ENCODE measurements at regions not wholly inside any gene's neighbourhood (a gene's known extent, or its start where the extent isn't known, plus 50 kb on each side); places are given as distances from the start of the nearest gene placed in this dataset.
"Not testable (repeated sequence)": the region's sequence is repeated elsewhere in the genome, so short reads cannot be mapped to it uniquely, and the experiment has no call there.

DNA sequence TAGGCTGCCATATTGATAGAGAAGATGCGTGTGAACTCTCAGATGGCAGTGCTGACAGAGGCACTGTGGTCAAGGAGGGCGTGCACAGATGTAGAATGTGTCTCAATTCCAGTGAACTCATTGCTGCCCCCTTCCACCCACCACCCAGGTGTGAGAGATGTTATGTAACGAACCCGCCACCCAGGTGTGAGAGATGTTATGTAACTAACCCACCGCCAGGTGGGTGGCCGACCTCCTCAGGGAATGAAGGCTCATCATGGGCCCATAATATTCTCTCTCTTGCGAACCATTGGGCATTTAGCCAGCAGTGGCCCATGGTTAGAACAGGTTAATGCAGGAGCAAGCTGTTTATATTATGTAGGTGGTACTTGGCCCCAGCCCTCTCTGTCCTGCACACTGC, 140.4 kb upstream of the MTPN start:
- DNase-seq (ENCODE audit: low read depth) = no peak
- Histone ChIP-seq H3K4me1 (ENCODE audit: control insufficient read depth, insufficient read depth, low read length) (no peaks in the 10 kb centered on the region), H3K36me3 (ENCODE audit: control insufficient read depth, insufficient read depth, low read length, severe bottlenecking) (no peaks in the 10 kb centered on the region), H3K4me3 (ENCODE audit: low read length) (no peak overlapping the region), H3K9me3 (ENCODE audit: control insufficient read depth, low read length) (no peaks in the 10 kb centered on the region), H3K9ac (ENCODE audit: low read length) (no peak overlapping the region), H3K27me3 (replicated peaks; ENCODE audit: control insufficient read depth, insufficient read depth, low read length) (no peaks in the 10 kb centered on the region)

GRCh38 chr7:136116186-136116585, 139.0 kb upstream of the MTPN start:
- no peak overlapping the region for H3K9ac ChIP-seq (ENCODE audit: low read length)
- no peak overlapping the region for H3K4me3 ChIP-seq (ENCODE audit: low read length)
- no peaks in the 10 kb centered on the region for H3K27me3 ChIP-seq (replicated peaks; ENCODE audit: control insufficient read depth, insufficient read depth, low read length)
- no peaks in the 10 kb centered on the region for H3K9me3 ChIP-seq (ENCODE audit: control insufficient read depth, low read length)
- H3K4me1 ChIP-seq (ENCODE audit: control insufficient read depth, insufficient read depth, low read length) = no peaks in the 10 kb centered on the region
- no peak for DNase-seq (ENCODE audit: low read depth)
- H3K36me3 ChIP-seq (ENCODE audit: control insufficient read depth, insufficient read depth, low read length, severe bottlenecking) = no peaks in the 10 kb centered on the region

DNA sequence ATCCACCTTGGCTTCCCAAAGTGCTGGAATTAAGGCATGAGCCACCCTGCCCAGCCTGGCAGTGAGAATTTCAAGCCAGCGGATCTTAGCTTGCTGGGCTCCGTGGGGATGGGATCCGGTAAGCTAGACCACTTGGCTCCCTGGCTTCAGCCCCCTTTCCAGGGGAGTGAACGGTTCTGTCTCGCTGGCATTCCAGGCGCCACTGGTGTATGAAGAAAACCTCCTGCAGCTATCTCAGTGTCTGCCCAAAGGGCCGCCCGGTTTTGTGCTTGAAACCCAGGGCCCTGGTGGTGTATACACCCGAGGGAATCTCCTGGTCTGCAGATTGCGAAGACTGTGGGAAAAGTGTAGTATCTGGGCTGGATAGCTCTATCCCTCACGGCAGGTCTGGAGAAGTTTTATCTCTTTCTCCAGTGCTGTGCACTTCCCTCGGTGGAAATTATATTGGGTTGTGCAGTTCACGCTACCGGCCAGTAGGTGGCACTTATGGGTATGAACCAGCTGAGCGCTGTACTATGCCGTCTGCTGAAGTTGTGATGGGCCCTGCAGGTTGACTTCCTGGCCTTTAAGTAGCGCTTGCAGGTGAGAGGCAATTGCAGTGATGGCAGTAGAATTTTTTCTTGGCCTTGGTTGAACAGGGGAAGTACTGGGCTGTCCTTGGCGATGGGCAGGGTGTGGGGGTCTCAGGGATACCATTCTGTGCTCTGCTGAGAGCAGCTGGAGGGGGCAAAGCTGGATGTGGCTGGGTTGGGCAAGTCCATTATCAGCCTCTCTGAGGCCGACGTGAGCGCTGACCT, 138.0 kb upstream of the MTPN start:
- no peaks in the 10 kb centered on the region for H3K4me1 ChIP-seq (ENCODE audit: control insufficient read depth, insufficient read depth, low read length)
- no peak overlapping the region for H3K4me3 ChIP-seq (ENCODE audit: low read length)
- no peaks in the 10 kb centered on the region for H3K9me3 ChIP-seq (ENCODE audit: control insufficient read depth, low read length)
- peak; percentile 70 for DNase-seq (ENCODE audit: low read depth)
- no peak overlapping the region for H3K9ac ChIP-seq (ENCODE audit: low read length)
- no peaks in the 10 kb centered on the region for H3K36me3 ChIP-seq (ENCODE audit: control insufficient read depth, insufficient read depth, low read length, severe bottlenecking)
- no peaks in the 10 kb centered on the region for H3K27me3 ChIP-seq (replicated peaks; ENCODE audit: control insufficient read depth, insufficient read depth, low read length)

- H3K4me1 ChIP-seq (ENCODE audit: control insufficient read depth, insufficient read depth, low read length); H3K27me3 ChIP-seq (replicated peaks; ENCODE audit: control insufficient read depth, insufficient read depth, low read length); H3K4me3 ChIP-seq (ENCODE audit: low read length); DNase-seq (ENCODE audit: low read depth); H3K36me3 ChIP-seq (ENCODE audit: control insufficient read depth, insufficient read depth, low read length, severe bottlenecking); H3K9me3 ChIP-seq (ENCODE audit: control insufficient read depth, low read length); H3K9ac ChIP-seq (ENCODE audit: low read length): not testable (repeated sequence)
These were observed 137.3 kb upstream of the MTPN start for GRCh38 chr7:136114467-136114866.

GRCh38 chr7:136109037-136109436, 131.9 kb upstream of the MTPN start:
- not testable (repeated sequence) for H3K27me3 ChIP-seq (replicated peaks; ENCODE audit: control insufficient read depth, insufficient read depth, low read length); H3K9me3 ChIP-seq (ENCODE audit: control insufficient read depth, low read length); H3K36me3 ChIP-seq (ENCODE audit: control insufficient read depth, insufficient read depth, low read length, severe bottlenecking); H3K4me3 ChIP-seq (ENCODE audit: low read length); H3K4me1 ChIP-seq (ENCODE audit: control insufficient read depth, insufficient read depth, low read length); H3K9ac ChIP-seq (ENCODE audit: low read length); DNase-seq (ENCODE audit: low read depth)

- Histone ChIP-seq H3K4me1 (ENCODE audit: control insufficient read depth, insufficient read depth, low read length) (no peaks in the 10 kb centered on the region), H3K4me3 (ENCODE audit: low read length) (no peak overlapping the region), H3K36me3 (ENCODE audit: control insufficient read depth, insufficient read depth, low read length, severe bottlenecking) (no peaks in the 10 kb centered on the region), H3K9ac (ENCODE audit: low read length) (no peak overlapping the region), H3K9me3 (ENCODE audit: control insufficient read depth, low read length) (no peaks in the 10 kb centered on the region), H3K27me3 (replicated peaks; ENCODE audit: control insufficient read depth, insufficient read depth, low read length) (no peaks in the 10 kb centered on the region)
- no peak for DNase-seq (ENCODE audit: low read depth)
These were observed 128.0 kb upstream of the MTPN start for GRCh38 chr7:136105191-136105590.

- Histone ChIP-seq H3K36me3 (ENCODE audit: control insufficient read depth, insufficient read depth, low read length, severe bottlenecking) (no peaks in the 10 kb centered on the region), H3K9ac (ENCODE audit: low read length) (no peak overlapping the region), H3K4me3 (ENCODE audit: low read length) (no peak overlapping the region), H3K9me3 (ENCODE audit: control insufficient read depth, low read length) (no peaks in the 10 kb centered on the region), H3K27me3 (replicated peaks; ENCODE audit: control insufficient read depth, insufficient read depth, low read length) (no peaks in the 10 kb centered on the region), H3K4me1 (ENCODE audit: control insufficient read depth, insufficient read depth, low read length) (no peaks in the 10 kb centered on the region)
- DNase-seq (ENCODE audit: low read depth) = no peak
These were observed 127.1 kb upstream of the MTPN start for GRCh38 chr7:136104269-136104603.

DNA sequence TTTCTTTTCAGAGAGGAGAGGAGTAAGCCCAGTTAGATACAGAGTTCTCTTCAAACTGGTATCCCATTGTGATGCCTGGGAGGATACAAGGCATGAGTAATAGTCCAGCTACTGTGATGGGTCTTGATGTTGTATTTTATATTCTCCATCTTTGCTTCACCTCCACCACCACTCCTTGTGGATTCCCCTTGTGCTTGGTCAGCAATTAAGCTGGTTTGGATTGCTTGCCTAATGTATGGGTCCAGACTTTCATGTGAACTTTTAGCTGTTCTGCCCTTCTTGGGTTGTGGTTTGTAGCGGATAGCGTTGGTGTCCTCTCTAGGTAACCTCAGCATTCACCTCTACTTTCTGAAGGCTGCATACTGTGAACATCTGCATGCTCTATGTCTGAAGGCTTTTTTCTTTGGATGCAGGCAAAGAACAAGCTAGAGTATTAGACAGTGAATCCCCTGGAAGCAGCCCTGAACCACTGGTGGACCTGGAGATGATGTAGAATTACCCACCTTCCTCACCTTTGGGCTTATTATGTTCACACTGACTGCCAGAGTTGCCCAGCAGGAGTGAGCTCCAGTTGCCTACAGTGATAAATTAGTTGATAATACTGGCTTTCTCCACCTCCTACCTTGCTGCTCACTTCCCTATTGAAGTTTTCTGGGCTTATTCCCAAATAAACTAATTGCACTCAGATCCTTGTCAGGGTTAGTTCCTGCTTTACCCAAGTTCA, 126.5 kb upstream of the MTPN start:
- no peaks in the 10 kb centered on the region for H3K36me3 ChIP-seq (ENCODE audit: control insufficient read depth, insufficient read depth, low read length, severe bottlenecking)
- H3K9ac ChIP-seq (ENCODE audit: low read length) = no peak overlapping the region
- no peak overlapping the region for H3K4me3 ChIP-seq (ENCODE audit: low read length)
- H3K27me3 ChIP-seq (replicated peaks; ENCODE audit: control insufficient read depth, insufficient read depth, low read length) = no peaks in the 10 kb centered on the region
- no peak for DNase-seq (ENCODE audit: low read depth)
- no peaks in the 10 kb centered on the region for H3K4me1 ChIP-seq (ENCODE audit: control insufficient read depth, insufficient read depth, low read length)
- no peaks in the 10 kb centered on the region for H3K9me3 ChIP-seq (ENCODE audit: control insufficient read depth, low read length)

- H3K36me3 ChIP-seq (ENCODE audit: control insufficient read depth, insufficient read depth, low read length, severe bottlenecking) = no peaks in the 10 kb centered on the region
- no peaks in the 10 kb centered on the region for H3K4me1 ChIP-seq (ENCODE audit: control insufficient read depth, insufficient read depth, low read length)
- DNase-seq (ENCODE audit: low read depth) = no peak
- no peaks in the 10 kb centered on the region for H3K9me3 ChIP-seq (ENCODE audit: control insufficient read depth, low read length)
- no peak overlapping the region for H3K9ac ChIP-seq (ENCODE audit: low read length)
- H3K27me3 ChIP-seq (replicated peaks; ENCODE audit: control insufficient read depth, insufficient read depth, low read length) = no peaks in the 10 kb centered on the region
- no peak overlapping the region for H3K4me3 ChIP-seq (ENCODE audit: low read length)
These were observed 125.7 kb upstream of the MTPN start for GRCh38 chr7:136102881-136103280.

GRCh38 chr7:136092714-136093113, 115.6 kb upstream of the MTPN start:
- DNase-seq (ENCODE audit: low read depth); H3K9ac ChIP-seq (ENCODE audit: low read length); H3K9me3 ChIP-seq (ENCODE audit: control insufficient read depth, low read length); H3K4me1 ChIP-seq (ENCODE audit: control insufficient read depth, insufficient read depth, low read length); H3K4me3 ChIP-seq (ENCODE audit: low read length); H3K27me3 ChIP-seq (replicated peaks; ENCODE audit: control insufficient read depth, insufficient read depth, low read length); H3K36me3 ChIP-seq (ENCODE audit: control insufficient read depth, insufficient read depth, low read length, severe bottlenecking): not testable (repeated sequence)

DNA sequence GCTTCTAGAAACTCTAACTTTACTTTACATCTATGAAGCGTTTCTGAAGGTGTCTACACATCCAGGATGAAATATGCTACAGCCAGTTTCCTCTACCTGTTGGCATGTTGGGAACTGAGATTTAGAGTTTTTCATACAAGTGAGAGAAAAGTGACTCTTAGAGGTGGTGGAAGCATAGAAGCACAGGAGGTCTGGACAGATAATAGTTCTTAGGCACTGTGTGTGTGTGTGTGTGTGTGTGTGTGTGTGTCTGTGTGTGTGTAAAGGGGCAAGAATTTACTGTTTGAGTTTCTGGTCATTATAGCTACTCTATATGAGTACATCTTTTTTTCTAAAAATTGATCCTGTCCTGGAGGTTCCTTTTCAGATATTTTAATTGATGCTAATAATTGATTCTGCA, 110.7 kb upstream of the MTPN start:
- no peak for DNase-seq (ENCODE audit: low read depth)
- Histone ChIP-seq H3K4me3 (ENCODE audit: low read length) (no peak overlapping the region), H3K36me3 (ENCODE audit: control insufficient read depth, insufficient read depth, low read length, severe bottlenecking) (no peaks in the 10 kb centered on the region), H3K27me3 (replicated peaks; ENCODE audit: control insufficient read depth, insufficient read depth, low read length) (no peaks in the 10 kb centered on the region), H3K9me3 (ENCODE audit: control insufficient read depth, low read length) (peaks cover under 1% of the 10 kb centered on the region), H3K9ac (ENCODE audit: low read length) (no peak overlapping the region), H3K4me1 (ENCODE audit: control insufficient read depth, insufficient read depth, low read length) (peaks cover 5% of the 10 kb centered on the region)
